Upper lobe of left lung (tissue), 6 donors: ENCODE measurements at regions not wholly inside any gene's neighbourhood (a gene's known extent, or its start where the extent isn't known, plus 50 kb on each side); places are given as distances from the start of the nearest gene placed in this dataset.
A peak's percentile ranks its signal among the peaks of the same experiment; 100 is the strongest.

Experiments used
- ATAC-seq, 2 donors: fragments of 200-7000 bp; cut with Tn5 transposase; one replicate each; pipeline ENCODE4 v1.9.1; 2022; ENCODE audit warnings: mild to moderate bottlenecking in 2 of 2, moderate library complexity in 2 of 2; ENCODE audit not compliant: low FRiP score in 2 of 2
- DNase-seq, 2 donors: peaks; one replicate each; pipeline ENCODE4 v3.0.0-alpha.2; 2019 to 2020
- H3K27ac ChIP-seq, 4 donors: fragments of 200-600 bp; sonication (generic); one replicate each; pipeline ENCODE4 v1.5.1; 2016 to 2019
- H3K27me3 ChIP-seq, 4 donors: fragments of 200-600 bp; sonication (generic); one replicate each; pipeline ENCODE4 v1.5.1; 2017 to 2019
- H3K36me3 ChIP-seq, 4 donors: fragments of 200-600 bp; sonication (generic); one replicate each; pipeline ENCODE4 v1.5.1; 2016 to 2019
- H3K4me1 ChIP-seq, 4 donors: fragments of 200-600 bp; sonication (generic); one replicate each; pipeline ENCODE4 v1.5.1; 2018 to 2019
- H3K4me3 ChIP-seq, 4 donors: fragments of 200-600 bp; sonication (generic); one replicate each; pipeline ENCODE4 v1.5.1; 2017 to 2019; ENCODE audit warnings: mild to moderate bottlenecking in 2 of 4, moderate library complexity in 1 of 4
- H3K9me3 ChIP-seq, 4 donors: fragments of 200-600 bp; sonication (generic); one replicate each; pipeline ENCODE4 v1.5.1; 2018 to 2019
- CTCF ChIP-seq, 6 experiments: fragments of 450-650 bp in 4 of 6; fragments of 200-600 bp in 2 of 6; sonication (generic) in 2 of 6; IDR thresholded peaks; one replicate each; pipeline ENCODE4 v1.5.1; 2016 to 2019; ENCODE audit warnings: antibody characterized with exemption in 6 of 6
- EP300 ChIP-seq, 4 donors: sonication (generic); formaldehyde crosslinking; IDR thresholded peaks; one replicate each; pipeline ENCODE4 v1.5.1; 2017; ENCODE audit warnings: antibody characterized with exemption in 4 of 4, control low read depth in 2 of 4
- POLR2A ChIP-seq, 4 donors: fragments of 450-650 bp; IDR thresholded peaks; one replicate each; pipeline ENCODE4 v1.5.1; 2016 to 2017; ENCODE audit warnings: antibody characterized with exemption in 4 of 4, mild to moderate bottlenecking in 2 of 4
- POLR2AphosphoS5 ChIP-seq, 2 donors: sonication (generic); formaldehyde crosslinking; IDR thresholded peaks; one replicate each; pipeline ENCODE4 v1.5.1; 2017; ENCODE audit warnings: antibody characterized with exemption in 2 of 2
- WGBS, 2 donors: methylation state at CpG; one replicate each; pipeline ENCODE4 v1.1.5; 2017 to 2018; 5-methylcytosine and 5-hydroxymethylcytosine counted together
- donor health status: DM: no; HTN: no; CAD: no; lungs with moderate emphysema.
- donor health status: DM: no; HTN: yes; CAD: no; lungs with severe emphysema.

- Histone ChIP-seq H3K36me3 (no peaks in the 10 kb centered on the region), H3K27me3 (no peaks in the 10 kb centered on the region), H3K9me3 (no peaks in the 10 kb centered on the region), H3K27ac (no peak overlapping the region), H3K4me3 (no peak overlapping the region), H3K4me1 (no peaks in the 10 kb centered on the region)
- WGBS, 2 donors: 63 to 68% methylated on average over 8 of the region's 8 CpGs
- TF ChIP-seq CTCF (IDR thresholded peaks at IDR 0.05) (no peak), EP300 (IDR thresholded peaks at IDR 0.05) (no peak), POLR2A (IDR thresholded peaks at IDR 0.05) (no peak), POLR2AphosphoS5 (IDR thresholded peaks at IDR 0.05) (no peak)
- DNase-seq: no peak
- ATAC-seq: no peak
These were observed 383.1 kb downstream of the GALR1 start for GRCh38 chr18:77632758-77633157.

GRCh38 chr18:77634494-77634893, 384.8 kb downstream of the GALR1 start:
- Histone ChIP-seq H3K4me1 (no peaks in the 10 kb centered on the region), H3K36me3 (no peaks in the 10 kb centered on the region), H3K4me3 (no peak overlapping the region), H3K9me3 (no peaks in the 10 kb centered on the region), H3K27ac (no peak overlapping the region), H3K27me3 (no peaks in the 10 kb centered on the region)
- ATAC-seq: no peak
- DNase-seq: no peak
- 65 to 71% methylated on average over 7 of the region's 7 CpGs for WGBS, 2 donors
- TF ChIP-seq EP300 (IDR thresholded peaks at IDR 0.05): no peak
- no peak for TF ChIP-seq CTCF (IDR thresholded peaks at IDR 0.05)
- no peak for TF ChIP-seq POLR2A (IDR thresholded peaks at IDR 0.05)

GRCh38 chr18:77635451-77635850, 385.8 kb downstream of the GALR1 start:
- Histone ChIP-seq H3K27me3 (no peaks in the 10 kb centered on the region), H3K9me3 (no peaks in the 10 kb centered on the region), H3K4me1 (no peaks in the 10 kb centered on the region), H3K36me3 (no peaks in the 10 kb centered on the region), H3K4me3 (no peak overlapping the region), H3K27ac (no peak overlapping the region)
- TF ChIP-seq CTCF (IDR thresholded peaks at IDR 0.05) (no peak), POLR2A (IDR thresholded peaks at IDR 0.05) (no peak), POLR2AphosphoS5 (IDR thresholded peaks at IDR 0.05) (no peak), EP300 (IDR thresholded peaks at IDR 0.05) (no peak)
- DNase-seq (no peak), ATAC-seq (peak in 1 of 2 donors; percentile 94)
- 77% methylated on average over 9 of the region's 9 CpGs for WGBS, 2 donors

- Histone ChIP-seq H3K36me3 (no peaks in the 10 kb centered on the region), H3K4me3 (no peak overlapping the region), H3K27me3 (no peaks in the 10 kb centered on the region), H3K4me1 (no peaks in the 10 kb centered on the region), H3K27ac (no peak overlapping the region), H3K9me3 (no peaks in the 10 kb centered on the region)
- TF ChIP-seq CTCF (IDR thresholded peaks at IDR 0.05) (no peak), POLR2A (IDR thresholded peaks at IDR 0.05) (no peak), EP300 (IDR thresholded peaks at IDR 0.05) (no peak), POLR2AphosphoS5 (IDR thresholded peaks at IDR 0.05) (no peak)
- DNase-seq (no peak), ATAC-seq (peak in 1 of 2 donors; percentile 51)
- 84 to 86% methylated on average over 6 of the region's 6 CpGs for whole genome bisulfite sequencing, 2 donors
These were observed 386.2 kb downstream of the GALR1 start for GRCh38 chr18:77635858-77636257.

GRCh38 chr18:77645170-77645872, 395.7 kb downstream of the GALR1 start:
- DNase-seq: no peak
- H3K36me3 ChIP-seq: no peaks in the 10 kb centered on the region
- TF ChIP-seq POLR2AphosphoS5 (IDR thresholded peaks at IDR 0.05) (no peak), CTCF (IDR thresholded peaks at IDR 0.05) (no peak), POLR2A (IDR thresholded peaks at IDR 0.05) (no peak), EP300 (IDR thresholded peaks at IDR 0.05) (no peak)
- peak in 1 of 2 donors; percentile 57 for ATAC-seq
- H3K4me3 ChIP-seq: no peak overlapping the region
- 50 to 63% methylated on average over 8 of the region's 8 CpGs for WGBS, 2 donors
- no peak overlapping the region for H3K27ac ChIP-seq
- no peaks in the 10 kb centered on the region for H3K4me1 ChIP-seq
- H3K9me3 ChIP-seq: no peaks in the 10 kb centered on the region
- H3K27me3 ChIP-seq: no peaks in the 10 kb centered on the region
